ENCODE measurements at regions not wholly inside any gene's neighbourhood (a gene's known extent, or its start where the extent isn't known, plus 50 kb on each side); places are given as distances from the start of the nearest gene placed in this dataset.

DNA sequence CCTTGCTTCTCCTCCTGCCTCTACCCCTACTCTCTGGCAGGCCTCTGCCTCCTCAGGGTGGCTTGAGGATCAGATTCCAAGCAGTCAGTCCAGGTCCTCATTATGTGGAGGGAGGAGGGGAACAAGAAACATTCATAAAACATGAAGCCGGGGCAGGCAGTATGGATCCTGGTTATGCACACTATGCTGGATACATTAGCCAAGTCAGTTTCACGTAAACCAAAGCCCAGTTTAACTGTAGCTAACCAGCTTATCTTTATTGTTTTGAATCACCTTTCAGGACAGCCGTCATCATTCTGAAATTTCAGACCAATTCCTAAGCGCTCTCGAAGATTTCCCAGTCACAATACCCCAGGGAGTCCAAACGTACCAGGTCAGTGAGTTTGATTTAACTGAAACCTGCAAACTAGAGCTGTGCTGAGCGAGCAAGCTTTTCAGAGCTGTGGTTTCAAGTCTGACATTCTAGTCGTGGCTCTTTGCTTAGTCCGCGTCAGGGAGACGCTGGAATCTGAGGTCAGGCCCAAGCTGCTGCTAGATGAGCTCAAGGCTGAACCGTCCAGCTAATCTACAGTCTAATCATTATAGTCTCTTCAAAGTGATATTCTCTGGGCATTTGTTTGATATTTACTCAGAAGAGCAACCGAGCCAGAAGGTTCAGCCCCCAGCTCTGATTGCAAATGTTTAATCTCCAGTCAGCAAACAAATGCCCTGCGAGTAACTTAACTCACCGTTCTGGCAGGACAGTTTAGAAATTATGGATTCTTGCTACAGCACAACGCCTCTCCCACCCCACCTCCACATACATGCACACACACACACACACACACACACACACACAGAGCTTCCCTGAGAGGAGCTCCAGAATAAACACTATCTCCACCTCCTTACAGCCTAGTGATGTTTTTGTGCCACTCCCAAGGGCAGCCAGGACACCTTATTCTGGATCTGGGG, 63.8 kb upstream of the BZW1 start:
- TF ChIP-seq EP300 (IDR thresholded peaks at IDR 0.05), result no peak
- TF ChIP-seq, protein P1, sequence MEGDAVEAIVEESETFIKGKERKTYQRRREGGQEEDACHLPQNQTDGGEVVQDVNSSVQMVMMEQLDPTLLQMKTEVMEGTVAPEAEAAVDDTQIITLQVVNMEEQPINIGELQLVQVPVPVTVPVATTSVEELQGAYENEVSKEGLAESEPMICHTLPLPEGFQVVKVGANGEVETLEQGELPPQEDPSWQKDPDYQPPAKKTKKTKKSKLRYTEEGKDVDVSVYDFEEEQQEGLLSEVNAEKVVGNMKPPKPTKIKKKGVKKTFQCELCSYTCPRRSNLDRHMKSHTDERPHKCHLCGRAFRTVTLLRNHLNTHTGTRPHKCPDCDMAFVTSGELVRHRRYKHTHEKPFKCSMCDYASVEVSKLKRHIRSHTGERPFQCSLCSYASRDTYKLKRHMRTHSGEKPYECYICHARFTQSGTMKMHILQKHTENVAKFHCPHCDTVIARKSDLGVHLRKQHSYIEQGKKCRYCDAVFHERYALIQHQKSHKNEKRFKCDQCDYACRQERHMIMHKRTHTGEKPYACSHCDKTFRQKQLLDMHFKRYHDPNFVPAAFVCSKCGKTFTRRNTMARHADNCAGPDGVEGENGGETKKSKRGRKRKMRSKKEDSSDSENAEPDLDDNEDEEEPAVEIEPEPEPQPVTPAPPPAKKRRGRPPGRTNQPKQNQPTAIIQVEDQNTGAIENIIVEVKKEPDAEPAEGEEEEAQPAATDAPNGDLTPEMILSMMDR (IDR thresholded peaks at IDR 0.05), result no peak

All from ovary (tissue), 3 donors.